ENCODE measurements at regions not wholly inside any gene's neighbourhood (a gene's known extent, or its start where the extent isn't known, plus 50 kb on each side); places are given as distances from the start of the nearest gene placed in this dataset.

DNA sequence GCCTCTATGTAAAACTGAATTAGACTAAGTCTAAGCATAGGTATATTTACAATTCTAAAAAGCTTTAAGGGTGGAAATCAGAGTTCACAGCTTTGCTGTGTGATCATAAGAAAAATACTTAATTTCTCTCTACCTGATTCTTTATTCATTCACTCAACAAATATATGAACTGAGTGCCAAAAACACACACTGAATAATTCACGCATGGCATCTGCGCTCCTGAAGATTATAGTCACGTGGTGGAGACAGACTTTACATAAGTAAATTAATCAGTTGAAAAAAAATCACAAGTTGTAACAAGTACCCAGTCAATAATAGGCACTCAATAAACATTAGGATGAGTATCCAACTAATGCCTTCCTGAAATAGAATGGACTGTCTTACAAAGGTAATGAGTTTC lies 351.6 kb downstream of the METTL4 start:
- no peak overlapping the region for H3K4me3 ChIP-seq
- intact Hi-C loops (cut with DNase I; ENCODE audit: low total_unique reads): no loop called here
- no peak overlapping the region for H3K27ac ChIP-seq
- WGBS, 5 donors: 58 to 70% (median 67%) methylated on average over 3 of the region's 3 CpGs
- peaks cover 0 to 7% (median 3%) of the 10 kb centered on the region in 4 donors for H3K4me1 ChIP-seq
- no peaks in the 10 kb centered on the region for H3K36me3 ChIP-seq
- no peak for DNase-seq
- H3K9me3 ChIP-seq: no peaks in the 10 kb centered on the region
- TF ChIP-seq, protein P1, sequence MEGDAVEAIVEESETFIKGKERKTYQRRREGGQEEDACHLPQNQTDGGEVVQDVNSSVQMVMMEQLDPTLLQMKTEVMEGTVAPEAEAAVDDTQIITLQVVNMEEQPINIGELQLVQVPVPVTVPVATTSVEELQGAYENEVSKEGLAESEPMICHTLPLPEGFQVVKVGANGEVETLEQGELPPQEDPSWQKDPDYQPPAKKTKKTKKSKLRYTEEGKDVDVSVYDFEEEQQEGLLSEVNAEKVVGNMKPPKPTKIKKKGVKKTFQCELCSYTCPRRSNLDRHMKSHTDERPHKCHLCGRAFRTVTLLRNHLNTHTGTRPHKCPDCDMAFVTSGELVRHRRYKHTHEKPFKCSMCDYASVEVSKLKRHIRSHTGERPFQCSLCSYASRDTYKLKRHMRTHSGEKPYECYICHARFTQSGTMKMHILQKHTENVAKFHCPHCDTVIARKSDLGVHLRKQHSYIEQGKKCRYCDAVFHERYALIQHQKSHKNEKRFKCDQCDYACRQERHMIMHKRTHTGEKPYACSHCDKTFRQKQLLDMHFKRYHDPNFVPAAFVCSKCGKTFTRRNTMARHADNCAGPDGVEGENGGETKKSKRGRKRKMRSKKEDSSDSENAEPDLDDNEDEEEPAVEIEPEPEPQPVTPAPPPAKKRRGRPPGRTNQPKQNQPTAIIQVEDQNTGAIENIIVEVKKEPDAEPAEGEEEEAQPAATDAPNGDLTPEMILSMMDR (IDR thresholded peaks at IDR 0.05): no peak
- TF ChIP-seq POLR2A (IDR thresholded peaks at IDR 0.05): no peak
- TF ChIP-seq EP300 (IDR thresholded peaks at IDR 0.05): no peak
- no peak for TF ChIP-seq POLR2AphosphoS5 (IDR thresholded peaks at IDR 0.05)
- no peaks in the 10 kb centered on the region for H3K27me3 ChIP-seq

DNA sequence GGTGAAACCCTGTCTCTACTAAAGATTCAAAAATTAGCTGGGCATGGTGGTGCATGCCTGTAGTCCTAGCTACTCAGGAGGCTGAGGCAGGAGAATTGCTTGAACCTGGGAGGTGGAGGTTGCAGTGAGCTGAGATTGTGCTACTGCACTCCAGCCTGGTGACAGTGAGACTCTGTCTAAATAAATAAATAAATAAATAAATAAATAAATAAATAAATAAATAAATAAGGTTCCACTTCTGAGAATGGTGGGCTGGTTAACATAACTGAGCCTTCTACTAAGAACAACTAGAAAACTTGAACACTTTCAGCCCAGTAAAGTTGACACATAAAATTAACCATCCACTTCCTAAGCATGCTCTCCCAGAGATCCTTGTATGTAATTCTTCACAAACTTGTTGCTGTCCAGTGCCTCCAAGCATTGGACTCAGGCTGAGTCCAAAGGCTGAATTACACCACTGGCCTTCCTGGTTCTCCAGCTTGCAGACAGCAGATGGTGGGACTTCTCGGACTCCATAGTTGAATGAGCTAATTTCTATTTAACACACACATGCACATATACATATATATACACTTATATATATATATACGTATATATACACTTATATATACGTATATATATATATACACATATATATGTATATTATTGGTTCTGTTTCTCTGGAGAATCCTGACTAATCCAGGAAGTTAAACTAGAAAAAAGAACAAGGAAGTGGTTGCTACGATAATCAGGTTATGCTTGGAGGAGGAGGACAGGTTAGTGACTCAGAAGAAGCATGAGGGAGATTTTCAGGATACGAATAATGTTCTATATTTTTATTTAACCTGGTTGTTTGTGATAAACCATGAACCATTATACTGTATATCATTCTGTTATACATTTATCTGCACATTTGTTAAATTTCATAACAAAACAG lies 348.8 kb downstream of the METTL4 start:
- H3K27ac ChIP-seq: peak overlapping the region in 2 of 5 donors; percentile 47 to 48
- peak in 1 of 2 donors; percentile 47 for DNase-seq
- H3K27me3 ChIP-seq: no peaks in the 10 kb centered on the region
- 51 to 62% (median 54%) methylated on average over 5 of the region's 5 CpGs for WGBS, 5 donors
- no peak for TF ChIP-seq POLR2A (IDR thresholded peaks at IDR 0.05)
- TF ChIP-seq, protein P1 (IDR thresholded peaks at IDR 0.05): no peak
- no peak for TF ChIP-seq EP300 (IDR thresholded peaks at IDR 0.05)
- TF ChIP-seq POLR2AphosphoS5 (IDR thresholded peaks at IDR 0.05): no peak
- no peaks in the 10 kb centered on the region for H3K36me3 ChIP-seq
- H3K9me3 ChIP-seq: no peaks in the 10 kb centered on the region
- intact Hi-C loops (cut with DNase I; ENCODE audit: low total_unique reads): no loop called here
- H3K4me3 ChIP-seq: no peak overlapping the region
- H3K4me1 ChIP-seq: peaks cover 0 to 7% (median 3%) of the 10 kb centered on the region in 4 donors

DNA sequence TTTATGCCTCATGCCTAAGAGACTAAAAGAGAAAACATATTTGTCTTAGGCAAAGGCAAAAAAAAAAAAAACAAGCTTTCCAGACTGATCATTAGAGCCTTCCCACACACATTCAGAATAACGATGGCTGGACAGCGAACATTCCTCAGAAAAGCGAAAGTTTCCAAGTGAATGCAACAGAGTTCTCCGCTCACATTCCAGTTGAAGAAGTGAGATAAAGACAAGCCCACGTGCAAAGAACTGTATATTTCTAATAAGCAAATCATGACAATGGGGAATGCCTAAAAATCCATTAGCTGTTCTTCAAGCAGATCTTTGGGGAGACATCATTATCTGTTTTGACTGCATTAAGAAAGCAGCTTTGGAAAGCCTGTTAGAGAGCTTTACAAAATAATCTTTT lies 347.9 kb downstream of the METTL4 start:
- no peak for TF ChIP-seq POLR2A (IDR thresholded peaks at IDR 0.05)
- TF ChIP-seq POLR2AphosphoS5 (IDR thresholded peaks at IDR 0.05): no peak
- TF ChIP-seq, protein P1 (IDR thresholded peaks at IDR 0.05): no peak
- no peak for TF ChIP-seq EP300 (IDR thresholded peaks at IDR 0.05)
- peak in 1 of 2 donors; percentile 60 for DNase-seq
- Histone ChIP-seq H3K4me1 (peaks cover 0 to 7% (median 3%) of the 10 kb centered on the region in 4 donors), H3K9me3 (no peaks in the 10 kb centered on the region), H3K27ac (peak overlapping the region in 1 of 5 donors; percentile 13), H3K36me3 (no peaks in the 10 kb centered on the region), H3K4me3 (peak overlapping the region; percentile 19 to 35 (median 24)), H3K27me3 (no peaks in the 10 kb centered on the region)
- intact Hi-C loops (cut with DNase I; ENCODE audit: low total_unique reads): no loop called here
- WGBS, 5 donors: 22 to 45% (median 24%) methylated on average over 5 of the region's 5 CpGs

DNA sequence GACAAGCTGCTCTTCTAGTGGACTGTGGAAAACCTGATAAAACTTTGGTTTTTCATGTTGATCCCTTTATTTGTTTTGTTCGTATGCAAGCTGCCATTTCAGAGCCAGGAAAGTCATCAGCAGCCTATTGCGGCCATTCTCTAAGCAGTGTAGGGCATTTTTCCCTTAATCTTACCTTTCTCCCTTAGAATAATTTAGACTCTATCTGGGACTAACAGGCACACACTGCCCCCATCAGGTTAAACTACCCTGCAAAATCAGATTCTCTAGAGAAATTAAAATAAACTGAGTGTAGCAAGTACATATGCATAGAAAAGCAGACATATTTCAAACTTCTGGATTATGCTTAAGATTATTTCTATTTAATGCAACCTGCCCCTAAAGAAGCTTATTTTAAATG lies 347.5 kb downstream of the METTL4 start:
- peak in 1 of 2 donors; percentile 76 for DNase-seq
- Histone ChIP-seq H3K4me1 (peaks cover 0 to 7% (median 3%) of the 10 kb centered on the region in 4 donors), H3K27ac (no peak overlapping the region), H3K27me3 (no peaks in the 10 kb centered on the region), H3K36me3 (no peaks in the 10 kb centered on the region), H3K9me3 (no peaks in the 10 kb centered on the region), H3K4me3 (peak overlapping the region; percentile 19 to 35 (median 24))
- intact Hi-C loops (cut with DNase I; ENCODE audit: low total_unique reads): no loop called here
- WGBS, 5 donors: 10 to 22% (median 17%) methylated on average over 2 of the region's 2 CpGs
- no peak for TF ChIP-seq POLR2AphosphoS5 (IDR thresholded peaks at IDR 0.05)
- TF ChIP-seq, protein P1 (IDR thresholded peaks at IDR 0.05): peak in 2 of 7 experiments; percentile 31

Data from stomach (tissue), 8 donors.